GM12891 (cell line): ENCODE measurements at regions not wholly inside any gene's neighbourhood (a gene's known extent, or its start where the extent isn't known, plus 50 kb on each side); places are given as distances from the start of the nearest gene placed in this dataset.

Experiments
- DNase-seq: peaks from one replicate; pipeline ENCODE4 v3.0.0; 2011; ENCODE audit warnings: low spot score; ENCODE audit not compliant: insufficient read length
- FAIRE-seq: peaks from 2 replicates; lab custom pipeline; 2011; peaks lifted over from hg19 to GRCh38; lab: Jason Lieb, UNC
- PAX5 ChIP-seq: IDR thresholded peaks from 2 replicates; pipeline ENCODE4 v1.6.1; 2011; ENCODE audit warnings: low read length, moderate library complexity, mild to moderate bottlenecking; ENCODE audit not compliant: insufficient read depth, severe bottlenecking
- POLR2A ChIP-seq: IDR thresholded peaks from 2 replicates; pipeline ENCODE4 v1.6.1; 2011; ENCODE audit warnings: low read depth, low read length, control low read depth
- POLR2AphosphoS5 ChIP-seq: IDR thresholded peaks from 2 replicates; pipeline ENCODE4 v1.6.1; 2011; ENCODE audit warnings: low read depth, low read length, control low read depth
- POU2F2 ChIP-seq: IDR thresholded peaks from 2 replicates; pipeline ENCODE4 v1.6.1; 2011; ENCODE audit warnings: low read depth, mild to moderate bottlenecking, control low read depth, low read length, moderate library complexity
- SPI1 ChIP-seq: IDR thresholded peaks from 2 replicates; pipeline ENCODE4 v1.6.1; 2011; ENCODE audit warnings: low read depth, low read length, control low read depth
- TAF1 ChIP-seq: IDR thresholded peaks from 2 replicates; pipeline ENCODE4 v1.6.1; 2011; ENCODE audit warnings: low read depth, low read length, control low read depth

- DNase-seq (no peak), FAIRE-seq (no peak)
- TF ChIP-seq POLR2AphosphoS5 = no peak
- TF ChIP-seq TAF1 = no peak
- no peak for TF ChIP-seq POLR2A
- no peak for TF ChIP-seq PAX5
- no peak for TF ChIP-seq SPI1
- no peak for TF ChIP-seq POU2F2
Measured at GRCh38 chr6:93727447-93727846, 308.1 kb upstream of the EPHA7 start.

- TF ChIP-seq POLR2AphosphoS5 = no peak
- TF ChIP-seq POU2F2 = no peak
- TF ChIP-seq POLR2A = no peak
- no peak for TF ChIP-seq SPI1
- DNase-seq (no peak), FAIRE-seq (no peak)
Measured at GRCh38 chr6:93721386-93722048, 302.2 kb upstream of the EPHA7 start.

DNA sequence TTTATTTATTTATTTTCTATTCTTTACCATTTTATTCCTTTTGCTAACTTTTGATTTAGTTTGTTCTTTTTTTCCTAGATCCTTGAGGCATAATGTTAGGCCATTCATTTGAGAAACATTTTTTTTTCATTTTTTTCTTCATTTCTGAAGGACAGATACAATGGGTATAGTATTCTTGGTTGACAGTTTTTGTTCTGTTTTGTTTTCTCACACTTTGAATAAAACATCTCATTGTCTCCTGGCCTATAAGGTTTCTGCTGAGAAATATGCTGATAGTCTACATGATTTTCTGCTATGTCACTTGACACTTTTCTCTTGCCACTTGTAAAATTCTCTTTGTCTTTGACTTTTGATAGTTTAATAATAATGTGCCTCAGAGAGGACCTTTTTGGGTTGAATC, 294.6 kb upstream of the EPHA7 start:
- FAIRE-seq (no peak), DNase-seq (no peak)
- TF ChIP-seq POU2F2 (no peak), PAX5 (no peak), POLR2AphosphoS5 (no peak), TAF1 (no peak), POLR2A (no peak), SPI1 (no peak)

DNA sequence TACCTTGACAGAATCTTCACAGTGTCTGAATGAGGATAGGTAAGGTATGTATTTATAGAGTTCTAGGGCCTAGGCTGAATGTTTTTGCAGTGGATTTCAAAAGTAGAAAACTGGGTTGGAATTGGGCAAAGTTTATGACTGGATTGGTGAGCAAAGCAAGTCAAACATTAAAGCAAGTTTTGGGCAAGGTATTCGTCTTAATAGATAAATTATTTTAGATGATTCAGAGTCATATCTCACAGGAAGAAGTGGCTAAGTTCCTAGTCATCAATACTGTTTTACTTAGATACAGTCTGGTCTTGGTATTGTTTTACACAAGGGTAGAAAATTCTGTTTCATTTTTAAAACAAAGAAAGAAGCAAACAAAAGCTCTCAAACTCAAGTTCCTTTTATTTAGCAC, 284.1 kb upstream of the EPHA7 start:
- DNase-seq (no peak), FAIRE-seq (no peak)
- TF ChIP-seq TAF1 (no peak), POLR2AphosphoS5 (no peak), PAX5 (no peak), POU2F2 (no peak), SPI1 (no peak), POLR2A (no peak)

GRCh38 chr6:93701526-93701925, 282.2 kb upstream of the EPHA7 start:
- TF ChIP-seq PAX5 (no peak), TAF1 (no peak), POLR2AphosphoS5 (no peak), POLR2A (no peak), SPI1 (no peak), POU2F2 (no peak)
- no peak for DNase-seq
- FAIRE-seq = no peak

DNA sequence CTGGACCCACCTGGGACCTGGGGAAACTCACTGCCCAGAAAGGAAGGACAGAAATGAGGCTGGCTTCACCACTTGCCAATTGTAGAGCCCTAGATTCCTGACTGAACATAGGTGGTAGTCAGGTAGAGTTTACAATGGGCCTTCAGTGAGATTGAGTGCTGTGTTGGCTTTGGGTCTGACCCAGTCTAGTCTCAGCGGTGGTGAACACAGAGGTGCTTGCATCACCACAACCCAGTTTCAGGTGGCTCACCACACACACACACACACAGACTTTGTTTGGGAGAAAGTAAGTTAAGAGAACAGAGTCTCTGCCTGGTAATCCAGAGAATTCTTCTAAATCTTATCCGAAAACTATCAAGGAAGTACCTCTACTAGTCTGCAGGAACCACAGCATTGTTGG, 266.1 kb upstream of the EPHA7 start:
- no peak for FAIRE-seq
- TF ChIP-seq POLR2AphosphoS5 (no peak), POU2F2 (no peak), POLR2A (no peak)
- no peak for DNase-seq

DNA sequence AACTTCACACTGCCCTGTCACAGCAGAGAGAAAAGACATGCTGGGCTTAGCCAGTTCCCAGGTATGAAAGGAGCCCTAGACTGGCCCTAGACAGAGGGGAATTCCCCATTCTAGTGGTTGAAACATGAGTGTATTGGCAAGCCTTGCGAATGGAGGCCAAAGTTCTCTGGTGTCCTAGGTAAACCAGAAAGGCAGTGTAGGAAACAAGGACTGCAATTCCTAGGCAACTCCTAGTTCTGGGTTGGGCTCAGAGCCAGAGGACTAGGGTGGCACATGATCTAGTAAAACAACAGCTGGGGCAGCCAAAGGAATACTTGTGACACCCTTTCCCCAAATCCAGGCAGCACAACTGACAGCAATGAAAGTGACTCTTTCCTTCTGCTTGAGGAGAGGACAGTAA, 265.0 kb upstream of the EPHA7 start:
- DNase-seq = no peak
- no peak for FAIRE-seq
- TF ChIP-seq POLR2A = no peak
- no peak for TF ChIP-seq POLR2AphosphoS5
- TF ChIP-seq PAX5 = no peak
- TF ChIP-seq POU2F2 = no peak
- TF ChIP-seq TAF1 = no peak
- TF ChIP-seq SPI1 = no peak

DNA sequence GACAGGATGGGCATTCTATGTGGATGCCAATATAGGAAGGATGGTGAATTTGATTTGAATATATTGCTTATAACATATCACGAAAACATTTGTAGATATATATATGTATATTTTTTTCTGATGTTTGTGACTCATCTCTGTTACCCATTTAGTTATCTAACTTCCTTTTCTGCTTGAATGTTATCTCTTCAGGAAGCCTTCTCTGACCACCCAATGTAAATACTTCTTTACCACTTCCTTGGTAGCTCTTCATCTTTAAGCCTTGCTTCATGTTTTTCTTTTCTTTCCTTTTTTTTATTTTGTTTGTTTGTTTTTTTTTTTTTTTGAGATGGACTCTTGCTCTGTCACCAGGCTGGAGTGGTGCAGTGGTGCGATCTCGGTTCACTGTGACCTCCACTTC, 260.5 kb upstream of the EPHA7 start:
- FAIRE-seq (no peak), DNase-seq (no peak)
- TF ChIP-seq SPI1 = no peak

- FAIRE-seq (no peak), DNase-seq (no peak)
- TF ChIP-seq SPI1 (no peak), PAX5 (no peak), TAF1 (no peak), POLR2A (no peak), POU2F2 (no peak), POLR2AphosphoS5 (no peak)
Measured at GRCh38 chr6:93678841-93679454, 259.6 kb upstream of the EPHA7 start.

DNA sequence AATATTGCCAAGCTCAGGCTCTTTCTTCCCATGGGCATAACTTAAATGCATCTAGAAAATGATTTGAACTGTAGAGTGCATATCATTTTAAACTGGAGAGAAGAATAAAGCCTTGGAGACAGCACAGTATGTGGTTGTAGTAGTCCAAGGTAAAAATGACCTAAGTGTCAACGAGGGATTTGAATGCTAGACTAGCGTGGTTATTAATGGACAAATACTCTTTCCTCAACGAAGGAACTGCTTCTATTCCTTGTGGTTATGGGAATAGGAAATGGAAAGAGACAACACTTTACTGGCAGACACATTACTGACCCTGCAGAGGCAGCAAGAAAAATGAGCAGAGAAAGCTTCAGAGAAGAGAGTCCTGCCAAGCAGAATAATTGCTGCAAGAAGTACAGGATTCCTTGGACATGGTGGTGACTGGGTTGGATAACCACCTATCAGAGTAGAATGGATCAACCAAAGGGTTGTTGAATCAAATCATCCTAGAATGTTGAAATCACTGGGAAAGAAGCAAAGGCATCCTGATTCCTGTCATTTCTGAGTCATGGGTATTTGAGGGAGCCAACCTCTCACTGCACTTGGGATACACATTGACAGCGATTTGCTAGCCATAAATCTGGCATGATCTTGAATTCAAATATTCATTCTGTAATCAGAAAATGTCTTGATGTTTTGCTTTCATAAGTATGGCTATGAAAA, 258.1 kb upstream of the EPHA7 start:
- TF ChIP-seq TAF1 (no peak), SPI1 (no peak)
- no peak for DNase-seq
- FAIRE-seq = no peak

DNA sequence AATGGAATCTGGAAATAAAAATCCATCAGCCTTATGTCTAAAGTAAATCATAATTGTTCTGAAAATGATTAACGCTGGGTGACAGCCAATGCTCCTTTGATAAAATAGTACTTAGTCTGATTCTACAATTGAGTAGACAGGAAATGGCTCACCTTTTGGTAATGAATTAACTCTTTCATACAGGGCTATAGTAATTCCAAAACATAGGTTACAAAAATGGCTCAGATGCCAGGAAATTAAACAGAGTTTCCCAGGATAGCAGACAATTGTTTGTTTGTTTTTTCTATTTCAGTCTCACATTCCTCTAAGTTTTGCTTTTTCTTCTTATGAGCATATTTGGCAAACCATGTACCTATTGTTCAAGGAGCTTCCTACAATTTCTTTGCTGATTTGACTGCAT, 257.2 kb upstream of the EPHA7 start:
- TF ChIP-seq PAX5 (no peak), SPI1 (no peak), POLR2A (no peak), POLR2AphosphoS5 (no peak), TAF1 (no peak), POU2F2 (no peak)
- no peak for FAIRE-seq
- DNase-seq = no peak
